Stimulated activated naive CD8-positive, alpha-beta T cell treated with anti-CD3 and anti-CD28 coated beads, Interleukin-15, amount 100 ng/mL, for 72 hours (primary cell): ENCODE measurements at regions not wholly inside any gene's neighbourhood (a gene's known extent, or its start where the extent isn't known, plus 50 kb on each side); places are given as distances from the start of the nearest gene placed in this dataset.

Experiments used
- ATAC-seq: fragments of 150-1000 bp; cut with Tn5 transposase; 2 replicates; pipeline ENCODE4 v1.10.0; 2021; ENCODE audit warnings: mild to moderate bottlenecking, moderate library complexity
- DNase-seq, 2 donors: peaks; one replicate each; pipeline ENCODE4 v3.0.0; 2021 to 2022
- H3K27ac Mint-ChIP-seq, 2 donors: one replicate each; pipeline ENCODE4 v1.8.0; 2022; ENCODE audit warnings: mild to moderate bottlenecking in 2 of 2, mixed read lengths in 2 of 2, moderate library complexity in 2 of 2
- H3K27me3 Mint-ChIP-seq: one replicate; pipeline ENCODE4 v1.8.0; 2022; ENCODE audit warnings: mixed read lengths
- H3K4me1 Mint-ChIP-seq: one replicate; pipeline ENCODE4 v1.8.0; 2022; ENCODE audit warnings: mild to moderate bottlenecking, mixed read lengths
- H3K4me3 Mint-ChIP-seq, 2 donors: one replicate each; pipeline ENCODE4 v1.8.0; 2022; ENCODE audit warnings: mild to moderate bottlenecking in 2 of 2, mixed read lengths in 2 of 2, moderate library complexity in 1 of 2
- H3K9me3 Mint-ChIP-seq, 2 donors: one replicate each; pipeline ENCODE4 v1.8.0; 2022; ENCODE audit warnings: mixed read lengths in 2 of 2

DNA sequence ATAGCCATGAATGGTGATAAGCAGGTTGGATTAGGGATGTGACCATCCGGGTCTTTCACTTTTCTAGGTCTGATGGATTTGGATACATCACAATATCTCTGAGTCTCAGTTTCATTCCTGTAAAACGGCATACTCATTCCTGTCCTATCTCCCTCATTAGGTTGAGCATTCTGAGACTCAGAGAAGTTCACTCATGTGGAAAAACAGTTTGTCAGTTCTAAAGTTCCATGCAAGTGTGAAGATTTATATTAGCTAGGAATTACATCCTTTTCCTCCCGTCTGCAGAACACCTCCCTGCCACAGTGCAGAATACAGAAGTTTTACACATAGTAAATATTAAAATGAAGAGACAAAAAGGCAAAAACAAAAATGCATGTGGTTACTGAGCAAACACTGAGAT is 94.2 kb upstream of the SLC25A13 start:
- Mint-ChIP-seq H3K4me3 (no peak overlapping the region), H3K27ac (no peak overlapping the region), H3K9me3 (no peaks in the 10 kb centered on the region), H3K27me3 (peaks cover 36% of the 10 kb centered on the region), H3K4me1 (peaks cover 5% of the 10 kb centered on the region)
- no peak for DNase-seq
- no peak for ATAC-seq

DNA sequence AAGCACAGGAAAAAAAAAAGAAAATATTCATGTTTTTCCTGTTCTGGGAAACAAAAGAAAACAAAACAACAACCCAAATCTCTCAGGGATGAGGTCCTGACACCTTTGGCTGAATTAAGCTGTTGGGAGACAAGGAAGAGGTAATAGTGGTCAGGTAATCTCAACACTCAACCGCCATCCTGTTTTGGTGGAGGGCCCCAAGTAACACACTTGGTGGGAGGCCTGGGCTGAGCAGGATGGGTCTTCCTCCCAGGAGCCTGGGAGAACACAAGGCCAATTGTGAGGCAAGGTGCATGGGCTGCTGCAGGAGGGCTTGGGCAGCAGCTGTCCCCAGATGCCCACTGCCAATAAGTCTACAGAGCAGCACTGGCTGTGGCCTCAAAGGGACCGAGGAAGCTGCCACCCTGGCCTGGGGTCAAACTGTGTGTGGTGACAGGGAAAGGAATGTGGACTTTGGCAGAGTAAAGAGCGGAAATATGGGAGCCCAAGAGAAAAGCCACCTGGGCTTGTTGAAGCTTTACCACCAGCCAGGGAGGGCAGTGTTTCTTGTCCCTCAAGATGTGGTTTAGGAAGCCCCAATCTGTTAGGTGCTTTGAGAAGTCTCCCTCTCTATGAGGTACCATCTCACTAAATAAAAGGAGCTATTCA is 93.5 kb upstream of the SLC25A13 start:
- H3K9me3 Mint-ChIP-seq, result no peaks in the 10 kb centered on the region
- H3K27ac Mint-ChIP-seq, result peak overlapping the region in 1 of 2 donors; percentile 78
- peaks cover 5% of the 10 kb centered on the region for H3K4me1 Mint-ChIP-seq
- DNase-seq, result no peak
- no peak overlapping the region for H3K4me3 Mint-ChIP-seq
- peaks cover 36% of the 10 kb centered on the region for H3K27me3 Mint-ChIP-seq
- ATAC-seq, result peak; percentile 28

DNA sequence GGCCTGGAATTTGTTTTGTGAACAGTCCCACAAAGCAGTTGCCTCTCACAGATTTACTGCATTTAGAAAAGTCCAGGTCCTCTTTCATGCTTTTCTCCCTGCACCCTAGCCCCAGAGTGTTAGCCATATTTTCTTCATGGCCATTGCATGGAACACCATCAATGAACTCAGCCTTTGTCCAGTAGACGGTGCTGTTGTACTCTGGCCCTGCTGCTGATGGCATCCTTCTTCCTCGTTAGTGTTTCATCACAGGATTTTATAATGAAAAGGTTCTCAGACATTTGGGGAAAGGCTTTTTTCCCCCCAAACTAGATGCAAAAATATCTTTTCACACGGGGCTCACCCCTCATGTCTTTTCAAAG is 93.0 kb upstream of the SLC25A13 start:
- no peak overlapping the region for H3K4me3 Mint-ChIP-seq
- H3K27ac Mint-ChIP-seq, result peak overlapping the region in 1 of 2 donors; percentile 78
- ATAC-seq (peak; percentile 76), DNase-seq (peak; percentile 31 to 44)
- no peaks in the 10 kb centered on the region for H3K9me3 Mint-ChIP-seq
- H3K4me1 Mint-ChIP-seq, result peaks cover 5% of the 10 kb centered on the region
- H3K27me3 Mint-ChIP-seq, result peaks cover 36% of the 10 kb centered on the region

DNA sequence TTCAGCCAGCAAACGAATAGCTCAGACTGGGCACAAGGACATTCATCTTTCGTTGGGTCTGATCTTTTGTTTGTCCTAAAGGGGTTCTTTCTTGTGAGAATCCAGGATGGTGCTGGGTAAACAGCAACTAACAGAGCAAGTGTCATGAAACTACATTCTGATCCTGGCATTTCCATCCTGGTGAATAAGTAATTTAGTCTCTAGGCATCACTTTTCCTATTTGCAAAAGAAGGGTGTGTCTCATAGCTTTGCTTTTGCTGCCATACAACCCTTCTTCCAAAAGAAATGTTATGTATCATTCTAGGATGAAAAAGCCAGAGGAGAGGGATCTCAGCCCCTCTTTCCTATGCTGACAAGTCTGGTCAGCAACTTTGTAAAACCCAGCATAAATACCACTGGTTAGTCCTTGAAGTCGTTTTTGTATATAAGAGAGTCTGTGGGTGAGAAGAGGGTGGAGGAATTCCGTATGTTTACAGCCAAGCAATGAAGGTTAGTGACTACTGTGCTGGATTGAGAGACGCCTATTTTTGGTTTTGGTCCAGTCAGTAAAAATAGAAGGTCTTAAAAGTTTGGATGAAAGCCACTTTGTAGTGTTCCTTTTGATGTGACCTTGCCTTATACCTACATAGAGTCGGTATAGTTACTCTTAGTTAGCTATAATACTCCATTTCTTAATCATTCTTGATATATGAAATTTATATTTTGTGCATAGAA is 88.4 kb upstream of the SLC25A13 start:
- no peak overlapping the region for H3K4me3 Mint-ChIP-seq
- H3K27ac Mint-ChIP-seq, result no peak overlapping the region
- DNase-seq, result no peak
- H3K27me3 Mint-ChIP-seq, result peaks cover 11% of the 10 kb centered on the region
- no peaks in the 10 kb centered on the region for H3K9me3 Mint-ChIP-seq
- ATAC-seq, result no peak
- H3K4me1 Mint-ChIP-seq, result peaks cover 4% of the 10 kb centered on the region

DNA sequence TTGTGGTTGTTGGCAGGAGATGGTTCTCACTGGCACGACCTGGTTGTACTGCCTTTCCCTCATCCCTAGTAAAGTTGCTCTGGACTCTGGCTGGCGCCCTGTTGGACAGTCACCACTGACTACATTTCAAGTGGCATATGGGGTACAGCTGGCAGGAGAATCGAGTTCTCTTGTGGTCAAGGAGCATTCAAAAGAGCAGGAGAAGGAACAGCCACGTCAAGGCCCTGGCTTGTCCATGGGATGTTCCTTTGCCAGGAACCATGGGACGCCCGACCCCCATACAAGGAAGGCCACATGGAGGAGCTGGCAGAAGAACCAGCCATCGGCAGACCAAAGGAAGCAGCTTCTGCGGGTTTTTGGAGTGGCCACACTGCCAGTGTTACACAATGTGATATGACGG is 87.0 kb upstream of the SLC25A13 start:
- ATAC-seq (no peak), DNase-seq (no peak)
- Mint-ChIP-seq H3K9me3 (no peaks in the 10 kb centered on the region), H3K27ac (no peak overlapping the region), H3K27me3 (peaks cover 12% of the 10 kb centered on the region), H3K4me3 (no peak overlapping the region), H3K4me1 (no peaks in the 10 kb centered on the region)

DNA sequence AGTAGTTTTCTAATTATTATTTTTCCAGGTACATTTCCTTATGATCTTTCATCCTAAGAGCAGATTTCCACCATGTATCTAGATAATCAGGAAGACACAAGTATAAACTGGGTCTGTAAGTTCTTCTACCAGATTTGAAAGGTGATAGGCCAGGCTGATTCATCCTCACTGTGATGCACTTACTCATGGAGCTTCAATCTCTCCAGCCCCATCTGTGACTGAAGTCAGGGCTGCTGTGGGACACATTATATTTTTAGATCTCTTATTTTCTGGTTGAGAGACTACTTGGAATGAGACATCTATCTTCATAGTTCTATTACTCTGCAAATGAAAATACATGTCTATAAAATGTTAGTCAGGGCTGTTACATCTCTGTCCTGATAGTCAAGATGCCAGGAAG is 85.5 kb upstream of the SLC25A13 start:
- no peaks in the 10 kb centered on the region for H3K4me1 Mint-ChIP-seq
- no peaks in the 10 kb centered on the region for H3K9me3 Mint-ChIP-seq
- ATAC-seq (no peak), DNase-seq (no peak)
- peaks cover 22% of the 10 kb centered on the region for H3K27me3 Mint-ChIP-seq
- no peak overlapping the region for H3K27ac Mint-ChIP-seq
- no peak overlapping the region for H3K4me3 Mint-ChIP-seq

DNA sequence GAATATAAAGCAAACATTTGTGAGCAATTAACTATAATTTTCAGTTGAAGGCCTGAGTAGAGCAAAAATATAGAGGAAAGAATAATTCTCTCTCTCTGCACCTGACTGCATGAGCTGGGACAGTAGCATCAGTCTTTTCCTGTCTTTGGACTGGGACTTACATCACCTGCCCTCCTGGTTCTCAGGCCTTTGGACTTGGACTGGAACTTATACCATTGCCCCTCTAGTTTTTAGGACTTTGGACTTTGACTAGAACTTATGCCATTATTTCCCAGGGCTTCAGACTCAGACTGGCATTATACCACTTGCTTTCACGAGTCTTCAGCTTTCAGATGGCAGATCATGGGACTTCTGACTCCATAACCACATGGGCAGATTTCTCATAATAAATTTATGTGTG is 81.0 kb upstream of the SLC25A13 start:
- Mint-ChIP-seq H3K27ac (no peak overlapping the region), H3K27me3 (peaks cover 36% of the 10 kb centered on the region), H3K9me3 (no peaks in the 10 kb centered on the region), H3K4me1 (no peaks in the 10 kb centered on the region), H3K4me3 (no peak overlapping the region)
- no peak for DNase-seq
- ATAC-seq, result no peak

DNA sequence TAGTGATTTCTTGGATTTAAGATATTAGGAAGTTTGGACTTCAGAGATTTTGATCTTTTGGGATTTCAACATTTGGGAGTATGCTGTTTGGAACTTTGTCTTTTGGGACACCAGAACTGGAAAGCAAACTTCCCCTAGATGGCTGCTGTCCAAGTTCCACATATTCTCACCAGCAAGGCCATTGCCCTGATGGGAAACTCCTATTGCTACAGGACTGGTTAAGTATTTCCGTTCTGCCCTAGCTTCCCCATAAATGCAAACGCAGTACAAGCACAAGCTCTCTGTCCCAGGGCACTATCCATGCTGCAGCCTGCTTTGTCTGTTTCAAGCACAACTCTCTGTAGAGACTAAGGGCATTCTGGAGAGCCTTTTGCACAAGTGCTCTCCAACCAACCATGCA is 79.3 kb upstream of the SLC25A13 start:
- Mint-ChIP-seq H3K27ac (no peak overlapping the region), H3K27me3 (peaks cover 50% of the 10 kb centered on the region), H3K9me3 (no peaks in the 10 kb centered on the region), H3K4me1 (no peaks in the 10 kb centered on the region), H3K4me3 (no peak overlapping the region)
- DNase-seq (no peak), ATAC-seq (no peak)

DNA sequence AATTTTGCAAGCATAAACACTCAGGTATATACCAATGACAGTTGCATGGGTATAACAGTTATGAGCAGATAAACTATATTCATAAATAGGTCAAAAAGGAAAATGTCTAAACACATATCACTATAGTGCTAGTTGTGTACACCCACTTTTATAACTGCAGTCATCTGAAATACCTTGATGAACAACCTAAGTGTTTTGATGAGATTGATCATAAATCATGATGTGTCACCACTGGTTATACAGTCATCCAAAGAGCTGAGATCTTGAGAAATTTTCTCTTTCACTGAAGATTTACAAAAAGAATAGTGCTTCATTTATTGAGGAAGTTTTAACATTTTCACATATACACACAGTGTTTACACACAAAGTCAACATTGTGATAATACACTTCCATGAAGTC is 78.6 kb upstream of the SLC25A13 start:
- H3K27me3 Mint-ChIP-seq, result peaks cover 50% of the 10 kb centered on the region
- no peak for ATAC-seq
- H3K27ac Mint-ChIP-seq, result no peak overlapping the region

DNA sequence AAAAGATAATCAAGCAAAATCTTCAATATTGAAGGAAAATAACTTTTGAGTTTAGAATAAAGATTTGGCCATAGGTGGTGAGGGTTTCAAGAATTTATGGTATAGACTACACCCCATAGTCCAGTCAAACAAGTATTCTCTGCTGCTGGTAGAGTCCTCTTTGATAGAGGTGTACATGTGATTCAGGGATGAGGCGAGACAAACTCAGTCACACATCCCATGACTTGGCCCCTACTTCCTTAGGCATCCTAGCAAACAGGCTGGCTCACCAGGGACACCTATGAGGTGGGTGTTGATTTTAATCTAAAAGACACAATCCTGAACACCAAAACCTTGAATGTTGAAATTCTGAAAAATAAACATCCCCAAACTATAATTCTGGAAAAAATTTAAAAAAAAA is 78.1 kb upstream of the SLC25A13 start:
- ATAC-seq, result no peak
- H3K9me3 Mint-ChIP-seq, result peaks cover under 1 to 2% of the 10 kb centered on the region in 2 donors
- no peak overlapping the region for H3K27ac Mint-ChIP-seq
- H3K27me3 Mint-ChIP-seq, result peaks cover 49% of the 10 kb centered on the region
- DNase-seq, result no peak
- H3K4me1 Mint-ChIP-seq, result no peaks in the 10 kb centered on the region
- H3K4me3 Mint-ChIP-seq, result no peak overlapping the region

More for the DNA sequence above, 78.6 kb upstream of the SLC25A13 start:
- Mint-ChIP-seq H3K4me3 (no peak overlapping the region), H3K9me3 (no peaks in the 10 kb centered on the region), H3K4me1 (no peaks in the 10 kb centered on the region)
- DNase-seq, result no peak

DNA sequence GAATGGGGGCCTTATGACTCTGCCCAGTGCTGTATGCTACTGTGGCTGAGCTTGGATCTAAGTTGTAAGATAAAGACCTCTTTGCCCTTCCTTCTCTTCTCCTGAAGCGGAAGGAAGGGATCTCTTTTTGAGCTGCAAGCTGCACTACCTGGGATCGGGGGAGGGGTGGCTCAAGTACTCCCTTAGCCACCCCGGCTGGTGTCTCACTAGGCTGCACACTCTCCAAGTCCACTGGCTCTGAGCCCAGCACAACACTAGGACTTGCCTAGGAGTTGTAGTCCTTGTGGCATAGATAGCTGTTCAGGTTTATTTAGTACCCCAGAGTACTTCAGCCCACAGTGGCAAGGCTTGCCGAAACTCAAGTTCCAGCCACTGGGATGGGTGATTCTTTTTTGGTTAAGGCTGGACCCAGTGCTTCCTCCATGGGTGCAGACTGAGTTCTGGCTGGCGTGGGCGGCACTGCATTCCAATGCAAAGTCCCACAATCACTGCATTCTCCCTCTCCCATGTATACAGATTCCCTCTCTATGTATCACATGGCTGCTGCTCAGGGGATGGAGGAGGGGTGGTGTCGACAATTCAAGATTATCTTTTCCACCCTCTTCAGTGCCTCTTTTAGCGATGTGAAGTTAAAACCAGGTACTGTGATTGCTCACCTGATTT is 76.2 kb upstream of the SLC25A13 start:
- no peak overlapping the region for H3K27ac Mint-ChIP-seq
- no peak for DNase-seq
- no peak for ATAC-seq
- no peaks in the 10 kb centered on the region for H3K4me1 Mint-ChIP-seq
- no peak overlapping the region for H3K4me3 Mint-ChIP-seq
- H3K27me3 Mint-ChIP-seq, result peaks cover 41% of the 10 kb centered on the region
- peaks cover 5 to 12% of the 10 kb centered on the region in 2 donors for H3K9me3 Mint-ChIP-seq

DNA sequence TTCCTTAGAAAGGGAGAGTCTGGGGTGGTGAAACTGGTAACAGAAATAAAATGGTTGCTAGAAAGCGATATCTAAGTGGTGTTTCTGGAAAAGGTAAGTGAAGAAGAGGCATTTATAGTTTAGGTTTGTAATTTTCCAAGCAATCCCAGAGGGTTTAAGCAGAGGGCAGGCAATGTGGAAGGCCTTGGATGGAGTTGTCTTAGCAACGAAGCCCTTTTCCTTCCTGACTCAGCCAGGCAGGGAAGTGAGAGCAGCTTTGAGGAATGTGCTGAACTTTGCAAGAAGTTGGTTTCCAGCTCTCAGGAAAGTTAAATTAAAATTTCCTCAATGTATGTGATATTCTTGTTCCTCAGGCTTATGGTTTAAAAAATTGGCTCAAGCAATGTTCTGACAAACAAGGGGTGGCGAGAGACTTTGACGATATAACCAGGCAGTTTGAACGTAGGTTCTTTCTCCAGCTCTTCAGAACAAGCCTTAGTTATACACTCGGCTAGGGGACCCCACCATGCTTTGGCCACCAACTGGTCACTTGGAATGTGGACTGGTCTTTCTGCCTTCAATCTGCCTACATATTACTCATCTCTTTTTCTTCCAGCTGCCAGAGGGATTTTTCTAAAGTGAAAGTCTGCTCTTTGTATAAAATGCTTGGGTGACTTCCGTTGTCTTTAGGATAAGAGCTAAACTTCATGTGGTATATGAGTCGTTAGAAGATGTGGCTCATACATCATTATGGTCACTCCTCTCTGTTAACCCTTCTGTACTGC is 66.9 kb upstream of the SLC25A13 start:
- peak overlapping the region in 1 of 2 donors; percentile 8 for H3K27ac Mint-ChIP-seq
- peaks cover 0 to 5% of the 10 kb centered on the region in 2 donors for H3K9me3 Mint-ChIP-seq
- H3K4me3 Mint-ChIP-seq, result no peak overlapping the region
- peaks cover 20% of the 10 kb centered on the region for H3K27me3 Mint-ChIP-seq
- DNase-seq, result no peak
- no peak for ATAC-seq
- no peaks in the 10 kb centered on the region for H3K4me1 Mint-ChIP-seq

DNA sequence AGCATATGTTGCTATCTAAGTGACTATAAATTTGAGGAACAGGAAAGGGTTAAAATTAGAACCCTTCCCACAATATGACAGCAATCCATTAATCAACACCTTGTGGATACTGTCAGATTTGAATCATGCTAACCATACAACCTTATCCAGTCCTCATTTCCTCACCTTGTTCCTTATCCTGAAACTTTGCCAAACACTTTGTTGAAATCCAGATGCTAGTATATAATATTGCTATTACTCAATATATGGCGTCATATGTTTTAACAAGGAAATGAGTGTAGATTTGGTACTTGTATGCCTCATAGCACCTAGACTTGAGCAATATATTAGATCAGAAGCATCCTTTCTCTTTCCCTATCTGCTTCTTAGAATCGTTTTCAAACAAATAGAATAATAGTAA is 66.3 kb upstream of the SLC25A13 start:
- Mint-ChIP-seq H3K4me1 (no peaks in the 10 kb centered on the region), H3K4me3 (no peak overlapping the region), H3K27ac (no peak overlapping the region), H3K9me3 (peaks cover 0 to 5% of the 10 kb centered on the region in 2 donors), H3K27me3 (peaks cover 15% of the 10 kb centered on the region)
- ATAC-seq, result no peak
- no peak for DNase-seq

DNA sequence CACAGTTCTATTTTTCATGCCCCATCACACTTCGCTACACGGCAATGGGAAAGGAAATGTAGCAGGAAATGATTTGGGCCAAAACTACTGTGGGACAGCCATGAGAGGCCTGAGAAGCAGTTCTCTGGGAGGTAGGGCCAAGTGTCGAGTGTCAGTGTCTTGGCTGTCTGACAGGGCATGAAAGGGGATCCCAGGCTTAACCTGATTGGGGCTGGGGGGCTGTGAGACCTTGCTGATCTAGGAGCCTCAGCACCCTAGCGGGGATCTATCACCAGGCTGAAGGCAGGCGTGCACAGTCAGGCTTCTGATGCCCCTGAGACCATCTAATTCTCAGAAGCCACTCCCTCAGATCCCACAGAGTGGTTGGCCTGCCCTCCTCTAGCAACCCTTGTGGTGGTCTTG is 58.2 kb upstream of the SLC25A13 start:
- DNase-seq, result no peak
- H3K4me3 Mint-ChIP-seq, result no peak overlapping the region
- H3K4me1 Mint-ChIP-seq, result no peaks in the 10 kb centered on the region
- H3K27me3 Mint-ChIP-seq, result peaks cover 8% of the 10 kb centered on the region
- no peaks in the 10 kb centered on the region for H3K9me3 Mint-ChIP-seq
- no peak for ATAC-seq
- no peak overlapping the region for H3K27ac Mint-ChIP-seq

DNA sequence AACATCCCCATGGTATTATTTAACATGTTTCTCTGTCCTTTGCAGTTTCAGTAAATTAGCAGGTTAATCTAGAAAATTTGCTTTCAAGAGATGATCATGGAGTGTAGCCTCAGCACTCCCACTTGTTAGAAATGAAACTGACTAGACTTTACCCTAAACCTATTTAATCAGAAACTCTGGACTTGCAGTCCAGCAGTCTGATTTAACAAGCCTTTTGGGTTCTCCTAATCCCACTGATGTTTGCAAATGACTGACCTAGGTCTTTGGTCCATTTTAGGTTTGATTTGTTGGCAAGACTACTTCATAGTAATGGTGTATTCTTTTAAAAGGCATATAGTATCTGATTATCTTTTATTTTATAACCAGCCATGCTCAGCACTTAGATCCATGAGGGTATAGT is 55.5 kb upstream of the SLC25A13 start:
- no peak for ATAC-seq

More for the DNA sequence above, 55.5 kb upstream of the SLC25A13 start:
- no peak overlapping the region for H3K27ac Mint-ChIP-seq
- H3K27me3 Mint-ChIP-seq, result peaks cover 8% of the 10 kb centered on the region
- no peaks in the 10 kb centered on the region for H3K9me3 Mint-ChIP-seq
- no peaks in the 10 kb centered on the region for H3K4me1 Mint-ChIP-seq
- DNase-seq, result no peak
- H3K4me3 Mint-ChIP-seq, result no peak overlapping the region
